22Rv1 (cell line): ENCODE measurements at regions not wholly inside any gene's neighbourhood (a gene's known extent, or its start where the extent isn't known, plus 50 kb on each side); places are given as distances from the start of the nearest gene placed in this dataset.

Source experiments
- H3K27ac ChIP-seq: fragments of 450-650 bp; 2 replicates; pipeline ENCODE4 v1.5.1; 2017
- ZFX ChIP-seq: fragments of 450-650 bp; IDR thresholded peaks from 2 replicates; pipeline ENCODE4 v1.6.1; 2017; ENCODE audit warnings: antibody characterized with exemption, borderline replicate concordance
- TF ChIP-seq, protein P1 (sequence below): fragments of 450-650 bp; IDR thresholded peaks from 2 replicates; pipeline ENCODE4 v1.5.1; 2017; ENCODE audit warnings: mild to moderate bottlenecking

DNA sequence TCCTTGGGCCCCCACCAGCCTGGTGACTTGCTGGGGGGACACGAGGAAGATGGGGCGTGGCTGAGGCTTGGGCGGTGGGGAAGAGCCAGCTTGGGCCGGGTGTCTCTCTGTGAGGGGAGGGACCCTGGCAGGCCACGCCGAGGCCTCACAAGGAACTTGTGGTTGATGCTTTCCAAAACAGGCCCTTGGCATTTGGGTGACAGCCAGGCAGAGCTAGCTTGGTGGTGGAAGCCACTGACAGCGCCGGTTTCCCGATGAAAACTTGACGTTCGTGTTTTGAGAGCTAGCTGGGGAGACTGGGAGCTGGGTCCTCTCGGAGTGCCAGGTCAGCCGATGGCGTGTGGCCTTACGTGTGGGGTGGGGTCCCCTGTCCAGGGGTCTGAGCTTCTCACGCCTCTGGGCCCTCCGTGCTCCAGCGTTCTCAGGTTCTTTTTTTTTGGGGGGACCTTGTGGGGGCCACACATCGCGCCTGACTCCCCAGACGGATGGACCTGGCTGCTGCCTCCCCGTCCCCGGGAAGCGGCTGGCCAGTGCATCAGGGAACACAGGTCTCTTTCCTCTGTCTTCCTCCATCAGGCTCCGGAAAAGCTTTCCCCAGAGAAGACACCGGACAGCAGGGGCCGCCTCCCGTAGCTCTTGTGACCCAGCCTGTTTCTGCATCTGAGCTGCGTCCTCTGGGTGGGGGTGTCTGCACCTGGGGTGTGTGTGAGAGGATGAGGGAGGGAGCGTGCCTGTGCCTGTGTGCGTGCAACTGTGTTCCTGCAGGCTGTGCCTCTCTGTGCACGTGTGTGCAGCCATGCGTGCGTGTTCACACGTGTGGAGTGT is 129.3 kb upstream of the LPCAT1 start:
- no peak overlapping the region for H3K27ac ChIP-seq

DNA sequence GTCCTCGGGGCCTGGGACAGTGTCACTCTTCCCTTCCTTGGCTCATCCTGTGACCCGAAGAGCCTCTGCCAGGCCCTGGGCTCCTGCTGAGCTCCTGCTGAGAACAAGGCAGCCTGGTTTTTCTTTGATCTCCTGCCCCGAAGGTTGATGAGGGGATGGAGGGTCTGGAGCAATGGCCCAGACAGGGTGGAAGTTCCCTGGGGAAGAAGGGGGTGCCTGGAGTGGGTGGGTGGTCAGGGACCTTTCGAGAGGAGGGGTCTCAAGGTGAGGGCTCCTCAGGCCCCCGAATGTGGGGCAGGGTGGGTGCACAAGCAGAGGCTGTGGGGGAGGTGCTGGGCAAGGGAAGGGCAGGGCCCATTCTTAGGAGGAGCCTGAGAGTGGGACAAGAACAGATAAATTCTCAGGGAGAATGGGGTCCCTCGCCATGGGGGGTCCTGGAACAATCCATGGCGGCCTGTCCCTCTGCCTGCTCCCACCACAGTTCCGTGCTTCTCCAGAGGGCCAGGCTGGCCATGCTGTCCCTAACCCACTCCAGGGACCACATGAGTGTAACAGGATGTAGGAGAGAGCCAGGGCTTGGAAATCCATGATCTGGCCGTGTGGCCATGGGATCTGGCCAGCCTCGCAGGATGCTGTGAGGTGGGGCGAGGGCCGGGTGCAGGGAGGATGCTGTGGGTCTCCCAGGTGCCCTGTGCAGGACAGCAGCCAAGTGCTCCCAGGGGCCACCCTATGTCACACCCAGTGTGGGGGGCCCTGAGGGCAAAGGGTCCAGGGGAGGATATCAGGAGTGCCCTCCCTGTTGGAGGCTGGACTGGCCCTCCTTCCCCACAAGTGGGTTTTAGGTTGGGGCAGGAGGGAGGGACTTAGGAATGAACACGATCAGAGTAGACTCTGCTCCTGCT is 128.5 kb upstream of the LPCAT1 start:
- TF ChIP-seq, protein P1, sequence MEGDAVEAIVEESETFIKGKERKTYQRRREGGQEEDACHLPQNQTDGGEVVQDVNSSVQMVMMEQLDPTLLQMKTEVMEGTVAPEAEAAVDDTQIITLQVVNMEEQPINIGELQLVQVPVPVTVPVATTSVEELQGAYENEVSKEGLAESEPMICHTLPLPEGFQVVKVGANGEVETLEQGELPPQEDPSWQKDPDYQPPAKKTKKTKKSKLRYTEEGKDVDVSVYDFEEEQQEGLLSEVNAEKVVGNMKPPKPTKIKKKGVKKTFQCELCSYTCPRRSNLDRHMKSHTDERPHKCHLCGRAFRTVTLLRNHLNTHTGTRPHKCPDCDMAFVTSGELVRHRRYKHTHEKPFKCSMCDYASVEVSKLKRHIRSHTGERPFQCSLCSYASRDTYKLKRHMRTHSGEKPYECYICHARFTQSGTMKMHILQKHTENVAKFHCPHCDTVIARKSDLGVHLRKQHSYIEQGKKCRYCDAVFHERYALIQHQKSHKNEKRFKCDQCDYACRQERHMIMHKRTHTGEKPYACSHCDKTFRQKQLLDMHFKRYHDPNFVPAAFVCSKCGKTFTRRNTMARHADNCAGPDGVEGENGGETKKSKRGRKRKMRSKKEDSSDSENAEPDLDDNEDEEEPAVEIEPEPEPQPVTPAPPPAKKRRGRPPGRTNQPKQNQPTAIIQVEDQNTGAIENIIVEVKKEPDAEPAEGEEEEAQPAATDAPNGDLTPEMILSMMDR = no peak
- no peak for TF ChIP-seq ZFX
- no peak overlapping the region for H3K27ac ChIP-seq

More for the DNA sequence above, 129.3 kb upstream of the LPCAT1 start:
- TF ChIP-seq, protein P1 = no peak
- TF ChIP-seq ZFX = no peak

DNA sequence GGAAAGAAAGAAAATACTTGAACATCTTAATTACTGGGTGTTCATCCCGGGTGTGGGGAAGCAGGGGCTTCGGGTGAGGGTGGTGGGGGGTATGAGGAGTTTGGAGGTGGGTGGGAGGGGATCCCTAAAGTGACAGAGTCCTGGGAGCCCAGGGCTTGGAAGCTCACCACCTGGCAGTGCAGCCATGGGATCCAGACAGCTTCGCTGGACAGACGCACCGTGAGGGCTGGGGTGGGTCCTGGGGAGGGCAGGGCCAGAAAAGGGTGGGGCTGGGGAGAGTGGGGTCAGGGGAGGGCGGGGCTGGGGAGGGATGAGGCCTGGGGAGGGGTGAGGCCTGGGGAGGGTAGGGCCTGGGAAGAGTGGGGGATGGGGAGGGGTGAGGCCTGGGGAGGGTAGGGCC is 127.5 kb upstream of the LPCAT1 start:
- H3K27ac ChIP-seq = no peak overlapping the region
- TF ChIP-seq, protein P1 = no peak
- TF ChIP-seq ZFX = no peak

DNA sequence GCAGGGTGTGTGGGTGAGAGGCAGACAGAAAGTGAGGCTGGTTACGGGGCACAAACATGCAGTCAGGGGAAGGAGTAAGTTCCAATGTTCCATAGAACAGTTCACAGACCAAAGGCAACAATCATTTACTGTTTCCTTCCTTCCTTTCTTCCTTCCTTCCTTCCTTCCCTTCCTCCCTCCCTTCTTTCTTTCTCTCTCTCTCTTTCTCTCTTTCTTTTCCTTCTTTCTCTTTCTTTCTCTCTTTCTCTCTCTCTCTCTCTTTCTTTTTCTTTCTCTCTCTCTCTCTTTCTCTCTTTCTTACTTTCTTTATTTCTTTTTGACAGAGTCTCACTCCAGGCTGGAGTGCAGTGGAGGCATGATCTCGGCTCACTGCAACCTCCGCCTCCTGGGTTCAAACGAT is 125.8 kb upstream of the LPCAT1 start:
- TF ChIP-seq ZFX = no peak
- TF ChIP-seq, protein P1 = no peak
- H3K27ac ChIP-seq = no peak overlapping the region

DNA sequence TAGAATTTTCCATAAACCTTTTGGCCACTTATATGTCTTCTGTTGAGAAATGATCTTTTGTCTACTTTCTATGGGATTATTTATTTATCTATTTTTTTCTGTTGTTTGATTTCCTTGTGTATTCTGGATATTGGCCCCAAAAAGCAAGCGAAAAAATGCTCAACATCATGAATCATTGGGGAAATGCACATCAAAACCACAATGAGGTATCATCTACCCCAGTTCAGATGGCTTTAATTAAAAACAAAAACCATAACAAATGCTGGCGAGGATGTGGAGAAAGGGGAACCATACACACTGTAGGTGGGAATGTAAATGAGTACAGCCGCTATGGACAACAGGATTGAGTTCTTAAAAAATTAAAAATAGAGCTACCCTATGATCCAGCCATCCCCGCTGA is 125.0 kb upstream of the LPCAT1 start:
- TF ChIP-seq ZFX = no peak
- TF ChIP-seq, protein P1 = no peak

DNA sequence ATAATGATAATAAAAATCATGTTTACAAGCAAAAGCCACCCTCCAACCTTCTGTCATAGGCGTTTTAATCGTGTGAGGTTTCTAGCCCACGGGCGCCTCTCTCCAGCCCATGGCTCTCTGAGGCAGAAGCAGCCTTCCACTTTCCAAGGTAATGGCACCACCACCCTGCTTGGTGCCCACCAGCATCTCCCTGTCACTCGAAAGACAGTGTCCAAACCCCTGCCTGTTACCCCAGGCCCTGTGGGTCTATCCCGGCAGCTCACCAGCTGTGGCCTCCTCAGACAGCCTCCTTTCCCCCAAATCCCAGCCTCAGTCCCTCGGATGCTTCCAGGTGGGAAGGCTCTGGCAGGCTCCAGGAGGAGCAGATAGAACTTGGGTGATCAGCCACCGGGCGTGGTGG is 123.8 kb upstream of the LPCAT1 start:
- TF ChIP-seq, protein P1 = no peak
- TF ChIP-seq ZFX = no peak
- no peak overlapping the region for H3K27ac ChIP-seq

More for the DNA sequence above, 125.0 kb upstream of the LPCAT1 start:
- no peak overlapping the region for H3K27ac ChIP-seq
